Activated CD4-positive, alpha-beta memory T cell treated with anti-CD3 and anti-CD28 coated beads, Interleukin-2, amount 10 ng/mL, durations not matched to agents 7 days and 5 days (primary cell): ENCODE measurements at regions not wholly inside any gene's neighbourhood (a gene's known extent, or its start where the extent isn't known, plus 50 kb on each side); places are given as distances from the start of the nearest gene placed in this dataset.

Experiments used
- CTCF ChIA-PET: fragments of 350-600 bp; sonication (Branson Sonifier 250); formaldehyde crosslinking; loops from one replicate; lab custom pipeline; 2021; ENCODE audit warnings: antibody characterized with exemption, inconsistent platforms; lab: Charles Lee
- POLR2A ChIA-PET: fragments of 350-600 bp; sonication (Branson Sonifier 250); formaldehyde crosslinking; loops from one replicate; lab custom pipeline; 2021; ENCODE audit warnings: antibody characterized with exemption; lab: Charles Lee
- DNase-seq: peaks from one replicate; pipeline ENCODE4 v3.0.0-alpha.2; 2020
- H3K27ac Mint-ChIP-seq: one replicate; pipeline ENCODE4 v1.8.0; 2021; ENCODE audit warnings: mild to moderate bottlenecking, mixed read lengths
- H3K27me3 Mint-ChIP-seq: one replicate; pipeline ENCODE4 v1.8.0; 2021; ENCODE audit warnings: mixed read lengths
- H3K36me3 Mint-ChIP-seq: one replicate; pipeline ENCODE4 v1.8.0; 2021; ENCODE audit warnings: low read depth, mixed read lengths
- H3K4me1 Mint-ChIP-seq: one replicate; pipeline ENCODE4 v1.8.0; 2021; ENCODE audit warnings: mixed read lengths
- H3K4me3 Mint-ChIP-seq: one replicate; pipeline ENCODE4 v1.8.0; 2021; ENCODE audit warnings: mild to moderate bottlenecking, mixed read lengths
- H3K9me3 Mint-ChIP-seq: one replicate; pipeline ENCODE4 v1.8.0; 2021; ENCODE audit warnings: mixed read lengths

DNA sequence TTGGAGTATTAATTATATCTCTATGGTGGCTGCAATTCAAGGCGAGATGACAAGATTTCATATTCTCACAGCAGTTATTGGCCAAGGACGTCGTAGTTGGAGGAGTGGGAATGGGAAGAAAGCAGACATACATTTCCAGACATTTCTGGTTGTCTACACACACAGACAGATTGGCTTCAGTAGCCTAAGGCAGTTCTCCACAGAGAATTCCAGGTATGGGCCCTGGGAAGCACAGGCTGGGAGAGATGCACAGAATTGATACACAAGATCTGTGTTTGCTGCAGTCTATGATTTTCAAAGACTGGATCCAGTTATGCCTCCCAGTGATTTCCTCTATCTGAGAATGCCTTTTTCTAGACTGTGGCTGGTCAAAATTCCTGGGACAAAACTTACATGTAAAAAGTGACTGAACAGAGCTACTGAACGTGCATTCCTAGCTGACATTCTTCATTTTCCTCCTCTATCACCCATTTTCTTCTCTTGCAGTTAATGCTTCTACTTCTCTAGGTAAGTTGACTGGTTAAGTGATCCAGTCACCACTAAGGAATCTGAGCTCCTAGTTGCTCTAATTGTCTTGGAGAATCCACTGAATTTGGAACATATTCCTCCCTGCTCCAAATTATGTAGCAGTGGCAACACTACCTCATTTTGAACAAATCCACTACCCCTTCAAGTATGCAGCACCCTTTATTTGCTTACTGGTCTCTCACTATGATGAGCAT, 386.7 kb upstream of the CDH7 start:
- H3K27ac Mint-ChIP-seq: no peak overlapping the region
- CTCF ChIA-PET: no interaction called here
- H3K4me3 Mint-ChIP-seq: no peak overlapping the region
- no peak for DNase-seq
- POLR2A ChIA-PET: no interaction called here
- no peaks in the 10 kb centered on the region for H3K9me3 Mint-ChIP-seq
- H3K27me3 Mint-ChIP-seq: no peaks in the 10 kb centered on the region
- no peaks in the 10 kb centered on the region for H3K36me3 Mint-ChIP-seq
- no peaks in the 10 kb centered on the region for H3K4me1 Mint-ChIP-seq

DNA sequence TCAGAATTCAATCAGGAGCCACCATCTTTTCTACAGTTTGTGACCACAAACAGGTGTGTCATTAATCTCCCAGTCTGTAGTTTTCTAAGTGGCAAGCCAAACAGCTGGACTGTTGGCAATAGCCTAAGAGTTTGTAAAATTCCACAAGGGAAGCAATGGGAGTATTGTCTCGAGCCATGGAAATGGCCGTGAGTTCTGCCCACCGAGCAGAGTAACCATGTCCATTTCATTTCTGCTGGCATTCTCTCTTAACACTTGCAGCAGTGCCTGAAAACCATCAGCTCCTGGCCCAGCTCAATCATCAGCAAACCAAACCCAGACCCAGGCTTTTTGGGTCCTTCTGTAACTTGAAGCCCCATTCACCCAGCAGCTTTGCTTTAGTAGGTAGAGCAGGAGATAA, 387.8 kb upstream of the CDH7 start:
- ChIA-PET CTCF (no interaction called here), POLR2A (no interaction called here)
- Mint-ChIP-seq H3K9me3 (no peaks in the 10 kb centered on the region), H3K27me3 (no peaks in the 10 kb centered on the region), H3K36me3 (no peaks in the 10 kb centered on the region), H3K4me1 (no peaks in the 10 kb centered on the region), H3K4me3 (no peak overlapping the region), H3K27ac (no peak overlapping the region)
- no peak for DNase-seq

DNA sequence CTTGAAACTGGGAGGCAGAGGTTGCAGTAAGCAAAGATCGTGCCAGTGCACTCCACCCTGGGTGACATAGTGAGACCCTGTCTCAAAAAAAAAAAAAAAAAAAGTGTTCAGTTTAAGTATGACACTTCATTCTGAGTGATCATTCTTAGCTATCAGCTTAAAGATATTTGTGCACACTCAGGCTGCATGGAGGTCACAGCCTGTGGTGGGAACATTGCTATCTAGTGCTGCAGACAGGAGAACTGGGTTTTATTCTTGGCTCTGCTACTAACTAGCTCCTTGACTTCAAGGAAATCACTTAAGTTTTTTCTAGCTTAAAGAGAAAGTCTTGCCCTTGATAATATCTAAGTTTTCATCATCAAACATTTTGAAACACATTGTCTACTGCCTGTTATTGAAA, 391.3 kb upstream of the CDH7 start:
- H3K4me1 Mint-ChIP-seq: no peaks in the 10 kb centered on the region
- no peak for DNase-seq
- H3K27me3 Mint-ChIP-seq: no peaks in the 10 kb centered on the region
- peaks cover 4% of the 10 kb centered on the region for H3K9me3 Mint-ChIP-seq
- no peak overlapping the region for H3K27ac Mint-ChIP-seq
- H3K36me3 Mint-ChIP-seq: no peaks in the 10 kb centered on the region
- ChIA-PET CTCF (interaction anchor here (0.6 kb wide), 1 partner anchor 250 kb away, joined by 4 read pairs; no protein-coding TSS in a partner anchor), POLR2A (no interaction called here)
- no peak overlapping the region for H3K4me3 Mint-ChIP-seq

DNA sequence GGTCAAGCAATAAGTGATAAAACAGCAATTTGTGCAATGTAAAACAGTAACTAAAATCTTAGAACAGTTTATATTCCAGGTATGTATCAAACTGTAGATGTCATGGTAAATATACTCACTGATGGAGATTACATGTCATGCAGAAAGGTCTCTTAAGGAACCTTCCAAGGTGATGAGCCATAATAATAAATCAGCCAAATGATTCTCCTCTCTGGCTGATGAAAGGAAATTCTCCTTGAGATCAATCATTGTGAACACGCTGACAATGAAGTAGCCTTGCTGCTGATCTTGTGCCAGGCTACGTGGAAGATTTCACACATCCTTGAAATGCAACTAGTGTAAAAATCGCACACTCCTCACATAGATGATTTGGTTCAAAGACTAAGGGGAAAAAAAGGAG, 392.5 kb upstream of the CDH7 start:
- Mint-ChIP-seq H3K4me3 (no peak overlapping the region), H3K36me3 (no peaks in the 10 kb centered on the region), H3K4me1 (no peaks in the 10 kb centered on the region), H3K9me3 (peaks cover 4% of the 10 kb centered on the region), H3K27ac (no peak overlapping the region), H3K27me3 (no peaks in the 10 kb centered on the region)
- CTCF ChIA-PET: no interaction called here
- POLR2A ChIA-PET: no interaction called here
- no peak for DNase-seq

DNA sequence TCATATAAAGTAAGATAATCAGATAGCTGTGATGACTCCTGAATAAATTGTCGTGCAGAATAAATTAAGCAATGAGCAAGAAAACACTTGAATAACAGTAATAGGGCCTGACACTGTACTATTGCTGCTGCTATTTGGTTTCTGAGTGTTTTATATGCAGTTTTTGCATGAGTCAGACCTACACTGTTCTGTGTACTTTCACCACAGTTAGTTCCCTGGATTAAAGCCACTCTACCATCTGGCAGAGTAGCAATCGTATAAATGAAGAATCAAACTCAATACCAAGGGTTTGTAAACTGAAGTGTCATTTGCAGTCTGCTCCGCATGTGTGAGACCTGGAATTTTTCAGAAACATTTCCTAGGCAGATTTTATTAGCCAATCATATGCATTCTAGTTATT, 398.6 kb upstream of the CDH7 start:
- H3K36me3 Mint-ChIP-seq: no peaks in the 10 kb centered on the region
- no peak overlapping the region for H3K27ac Mint-ChIP-seq
- CTCF ChIA-PET: no interaction called here
- H3K4me1 Mint-ChIP-seq: no peaks in the 10 kb centered on the region
- H3K4me3 Mint-ChIP-seq: no peak overlapping the region
- no peaks in the 10 kb centered on the region for H3K27me3 Mint-ChIP-seq
- POLR2A ChIA-PET: no interaction called here
- no peak for DNase-seq
- peaks cover 7% of the 10 kb centered on the region for H3K9me3 Mint-ChIP-seq

DNA sequence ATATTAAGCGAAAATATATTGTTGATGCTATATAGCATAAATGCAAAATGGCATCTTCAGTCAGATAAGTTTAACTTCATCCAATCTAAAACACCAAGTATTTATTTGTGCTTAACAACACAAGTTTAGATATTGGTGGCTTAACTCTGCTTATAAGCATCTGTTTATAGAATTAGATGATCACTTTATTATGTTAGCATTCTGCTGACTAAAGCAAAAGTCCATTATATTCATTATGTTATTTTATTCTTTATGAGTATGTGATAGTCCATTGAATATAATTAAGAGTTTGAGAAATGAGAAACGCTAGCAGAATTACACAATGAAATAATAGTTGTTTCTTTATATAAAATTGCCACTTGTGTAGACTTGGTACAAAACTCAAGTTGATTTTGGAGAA, 401.2 kb upstream of the CDH7 start:
- peaks cover 3% of the 10 kb centered on the region for H3K9me3 Mint-ChIP-seq
- H3K27me3 Mint-ChIP-seq: no peaks in the 10 kb centered on the region
- no peak overlapping the region for H3K27ac Mint-ChIP-seq
- ChIA-PET POLR2A (no interaction called here), CTCF (no interaction called here)
- H3K36me3 Mint-ChIP-seq: no peaks in the 10 kb centered on the region
- H3K4me3 Mint-ChIP-seq: no peak overlapping the region
- no peak for DNase-seq
- H3K4me1 Mint-ChIP-seq: no peaks in the 10 kb centered on the region

DNA sequence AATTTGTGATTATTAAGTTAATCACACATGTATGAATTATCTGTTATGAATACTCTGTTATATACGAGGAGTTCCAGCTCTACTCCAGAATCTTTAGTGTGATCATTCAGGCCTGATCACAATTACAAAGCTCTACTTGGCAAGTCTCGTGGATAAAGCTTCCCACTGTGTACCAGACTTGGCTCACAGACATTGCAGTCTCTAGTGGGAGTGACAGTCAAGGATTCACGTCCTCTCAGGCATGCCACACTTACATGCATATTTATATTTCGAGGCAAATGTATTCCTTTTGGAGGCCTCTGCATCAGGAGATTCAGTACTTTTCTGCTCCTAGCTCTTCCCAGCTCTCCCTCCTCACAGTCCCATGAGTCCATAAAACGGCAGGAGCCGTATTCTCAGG, 403.4 kb upstream of the CDH7 start:
- Mint-ChIP-seq H3K9me3 (peaks cover 3% of the 10 kb centered on the region), H3K27ac (no peak overlapping the region), H3K4me3 (no peak overlapping the region), H3K27me3 (no peaks in the 10 kb centered on the region), H3K36me3 (no peaks in the 10 kb centered on the region), H3K4me1 (no peaks in the 10 kb centered on the region)
- no peak for DNase-seq
- ChIA-PET POLR2A (no interaction called here), CTCF (no interaction called here)

DNA sequence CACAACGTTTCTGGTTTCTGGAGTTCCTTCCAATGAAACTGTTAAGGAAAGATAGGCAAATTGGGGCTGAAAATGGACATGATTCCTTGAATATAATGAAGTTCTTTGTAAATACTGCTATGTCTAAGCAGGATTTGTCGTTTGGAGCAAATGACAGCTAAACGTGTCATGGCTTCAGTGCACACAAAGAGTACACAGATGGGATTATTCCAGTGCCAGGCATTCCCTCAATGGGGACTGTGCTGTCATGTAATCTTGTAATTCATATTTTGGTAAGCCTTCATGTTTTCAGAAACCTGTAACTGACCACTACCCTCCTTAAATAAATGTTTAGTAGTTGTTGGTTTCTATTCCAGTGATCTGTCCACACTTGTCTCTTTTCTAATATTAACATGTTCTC, 404.7 kb upstream of the CDH7 start:
- Mint-ChIP-seq H3K27ac (no peak overlapping the region), H3K9me3 (peaks cover 7% of the 10 kb centered on the region), H3K27me3 (no peaks in the 10 kb centered on the region), H3K36me3 (no peaks in the 10 kb centered on the region), H3K4me3 (no peak overlapping the region), H3K4me1 (no peaks in the 10 kb centered on the region)
- ChIA-PET POLR2A (no interaction called here), CTCF (no interaction called here)
- no peak for DNase-seq

DNA sequence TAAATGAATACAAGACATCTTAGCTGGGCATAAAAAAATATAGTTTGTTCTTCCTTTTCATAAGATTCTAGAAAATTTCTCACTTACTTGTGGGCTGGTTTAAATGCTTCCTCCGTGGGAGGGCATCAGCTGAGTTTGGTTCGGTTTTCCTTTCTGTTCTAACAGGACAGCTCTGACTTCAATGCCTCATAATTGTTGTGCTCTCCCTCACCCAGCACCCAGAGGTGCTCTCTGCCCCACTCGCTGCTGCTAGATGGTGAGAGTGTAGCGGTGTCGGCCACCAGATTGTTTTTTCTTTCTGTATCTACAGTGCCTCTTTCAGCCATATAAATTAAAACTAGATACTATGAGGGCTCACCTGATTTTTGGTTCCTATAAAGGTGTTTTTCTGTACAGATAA, 407.2 kb upstream of the CDH7 start:
- Mint-ChIP-seq H3K4me1 (no peaks in the 10 kb centered on the region), H3K27me3 (no peaks in the 10 kb centered on the region), H3K27ac (no peak overlapping the region), H3K4me3 (no peak overlapping the region), H3K36me3 (no peaks in the 10 kb centered on the region), H3K9me3 (peaks cover 7% of the 10 kb centered on the region)
- ChIA-PET CTCF (no interaction called here), POLR2A (no interaction called here)
- DNase-seq: no peak

DNA sequence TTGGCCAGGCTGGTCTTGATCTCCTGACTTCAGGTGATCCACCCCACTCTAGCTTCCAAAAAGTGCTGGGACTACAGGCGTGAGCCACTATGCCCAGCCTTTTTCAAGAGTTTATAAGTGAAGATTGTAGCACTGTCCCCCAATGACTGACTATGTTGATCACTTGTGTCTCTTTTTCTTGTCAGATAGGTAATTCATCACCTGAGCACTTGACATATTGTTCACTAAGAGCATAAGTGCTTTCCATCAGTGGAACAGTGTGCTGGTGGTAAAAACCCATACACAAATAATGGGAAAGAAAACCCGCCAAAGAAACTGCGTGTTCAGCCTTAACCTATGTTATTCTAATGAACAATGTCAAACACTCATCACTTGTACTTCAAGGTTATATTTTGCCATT, 414.4 kb upstream of the CDH7 start:
- POLR2A ChIA-PET: no interaction called here
- DNase-seq: no peak
- Mint-ChIP-seq H3K36me3 (no peaks in the 10 kb centered on the region), H3K27me3 (no peaks in the 10 kb centered on the region), H3K4me3 (no peak overlapping the region), H3K27ac (no peak overlapping the region), H3K9me3 (peaks cover 8% of the 10 kb centered on the region), H3K4me1 (no peaks in the 10 kb centered on the region)
- CTCF ChIA-PET: no interaction called here

DNA sequence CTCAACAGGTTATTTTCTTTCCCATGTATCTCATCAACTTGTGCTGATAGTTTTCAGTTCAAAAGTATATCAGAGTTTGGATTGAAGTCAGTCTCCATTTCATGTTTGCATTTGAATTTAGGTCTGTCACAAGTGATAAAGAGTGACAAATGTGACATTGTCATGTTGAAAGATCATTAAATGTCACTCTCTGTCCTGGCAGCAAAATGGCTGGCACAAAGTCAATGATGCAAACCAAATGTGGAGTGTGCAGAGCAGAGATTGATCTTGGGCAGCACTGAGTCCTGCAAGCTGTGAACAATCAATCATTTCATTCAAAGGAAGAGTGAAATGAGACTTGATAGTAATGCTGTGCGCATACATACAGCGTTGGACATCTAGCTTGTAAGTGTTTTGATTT, 421.8 kb upstream of the CDH7 start:
- Mint-ChIP-seq H3K36me3 (no peaks in the 10 kb centered on the region), H3K27ac (no peak overlapping the region), H3K4me3 (no peak overlapping the region), H3K4me1 (no peaks in the 10 kb centered on the region), H3K9me3 (peaks cover 13% of the 10 kb centered on the region), H3K27me3 (no peaks in the 10 kb centered on the region)
- DNase-seq: no peak
- ChIA-PET POLR2A (no interaction called here), CTCF (no interaction called here)

DNA sequence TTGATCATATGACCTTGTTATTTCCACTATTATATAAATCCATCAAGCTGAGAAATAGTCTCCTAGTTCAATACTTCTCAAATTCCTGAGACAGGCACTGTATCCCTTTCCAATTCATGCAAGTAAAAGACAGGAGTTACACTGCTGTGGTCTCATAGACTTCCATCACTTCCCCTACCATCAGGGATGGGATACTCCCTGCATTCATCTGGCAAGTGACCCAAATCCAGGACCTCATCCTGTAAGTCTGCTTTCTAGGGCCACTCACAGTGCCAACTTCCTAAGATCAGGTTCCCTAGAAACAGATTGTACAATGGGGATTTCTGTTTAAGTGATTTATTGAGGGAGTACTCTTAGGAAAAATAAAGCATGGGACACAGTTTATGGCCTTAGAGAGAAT, 424.0 kb upstream of the CDH7 start:
- CTCF ChIA-PET: no interaction called here
- no peaks in the 10 kb centered on the region for H3K36me3 Mint-ChIP-seq
- H3K4me3 Mint-ChIP-seq: no peak overlapping the region
- H3K27me3 Mint-ChIP-seq: no peaks in the 10 kb centered on the region
- POLR2A ChIA-PET: no interaction called here
- no peak overlapping the region for H3K27ac Mint-ChIP-seq
- DNase-seq: no peak
- H3K9me3 Mint-ChIP-seq: peaks cover 8% of the 10 kb centered on the region
- H3K4me1 Mint-ChIP-seq: no peaks in the 10 kb centered on the region

DNA sequence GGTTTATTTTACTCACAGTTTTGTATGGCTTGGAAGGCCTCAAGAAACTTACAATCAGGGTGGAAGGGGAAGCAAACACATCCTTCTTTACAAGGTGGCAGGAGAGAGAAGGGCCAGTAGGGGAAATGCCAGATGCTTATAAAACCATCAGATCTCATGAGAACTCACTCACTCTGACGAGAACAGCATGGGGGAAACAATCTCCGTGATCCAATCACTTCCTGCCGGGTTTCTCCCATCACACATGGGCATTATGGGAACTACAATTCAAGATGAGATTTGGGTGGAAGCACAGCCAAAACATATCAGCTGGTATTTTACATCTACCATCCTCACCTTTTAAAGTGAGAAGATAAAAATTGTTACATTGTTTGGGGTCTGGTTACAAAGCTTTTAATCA, 427.9 kb upstream of the CDH7 start:
- H3K36me3 Mint-ChIP-seq: no peaks in the 10 kb centered on the region
- ChIA-PET POLR2A (no interaction called here), CTCF (interaction anchor here (0.7 kb wide), 1 partner anchor 10 kb away, joined by 3 read pairs; no protein-coding TSS in a partner anchor)

DNA sequence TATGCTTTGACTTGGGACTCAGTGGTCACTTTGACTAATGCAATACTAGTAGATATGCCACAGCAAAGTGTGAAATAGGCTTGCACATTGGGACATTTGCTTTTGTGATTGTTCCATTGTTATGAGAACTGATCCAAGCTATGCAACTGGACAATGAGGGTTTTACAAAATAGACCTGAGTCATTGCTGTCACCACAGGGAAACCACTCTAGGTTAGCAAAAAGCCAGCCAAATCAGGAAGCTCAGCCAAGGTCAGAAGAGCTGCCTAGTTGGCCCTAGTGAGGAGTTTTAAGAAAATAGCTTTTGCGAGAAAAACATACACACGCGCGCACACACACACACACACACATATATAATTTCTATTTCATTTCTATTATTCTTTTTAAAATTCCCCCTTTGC, 452.4 kb upstream of the CDH7 start:
- no peaks in the 10 kb centered on the region for H3K4me1 Mint-ChIP-seq
- no peaks in the 10 kb centered on the region for H3K27me3 Mint-ChIP-seq
- no peaks in the 10 kb centered on the region for H3K36me3 Mint-ChIP-seq
- H3K9me3 Mint-ChIP-seq: peaks cover 8% of the 10 kb centered on the region
- ChIA-PET CTCF (no interaction called here), POLR2A (no interaction called here)
- H3K4me3 Mint-ChIP-seq: no peak overlapping the region
- no peak for DNase-seq
- no peak overlapping the region for H3K27ac Mint-ChIP-seq

More for the DNA sequence above, 427.9 kb upstream of the CDH7 start:
- no peaks in the 10 kb centered on the region for H3K4me1 Mint-ChIP-seq
- H3K27ac Mint-ChIP-seq: no peak overlapping the region
- peaks cover 12% of the 10 kb centered on the region for H3K9me3 Mint-ChIP-seq
- DNase-seq: no peak
- no peak overlapping the region for H3K4me3 Mint-ChIP-seq
- H3K27me3 Mint-ChIP-seq: no peaks in the 10 kb centered on the region
